HepG2 (cell line): ENCODE measurements at regions not wholly inside any gene's neighbourhood (a gene's known extent, or its start where the extent isn't known, plus 50 kb on each side); places are given as distances from the start of the nearest gene placed in this dataset.
A peak's percentile ranks its signal among the peaks of the same experiment; 100 is the strongest.

Source experiments
- ATF6 ChIP-seq: sonication (generic); formaldehyde crosslinking; conservative IDR thresholded peaks from 2 replicates; pipeline ENCODE4 v1.4.0; 2020; ENCODE audit warnings: missing genetic modification reagents
- BORCS8-MEF2B ChIP-seq: sonication (generic); formaldehyde crosslinking; IDR thresholded peaks from 2 replicates; pipeline ENCODE4 v1.8.0; 2022; ENCODE audit warnings: mild to moderate bottlenecking, missing genetic modification reagents
- FOXP4 ChIP-seq: sonication (generic); formaldehyde crosslinking; IDR thresholded peaks from 2 replicates; pipeline ENCODE4 v1.4.0; 2020; ENCODE audit warnings: missing genetic modification reagents
- IKZF5 ChIP-seq: IDR thresholded peaks from 2 replicates; pipeline ENCODE4 v1.6.1; 2018; ENCODE audit warnings: missing genetic modification reagents, mild to moderate bottlenecking, missing compliant biosample characterization
- JUND ChIP-seq: sonication (generic); formaldehyde crosslinking; IDR thresholded peaks from 2 replicates; pipeline ENCODE4 v1.8.0; 2022; ENCODE audit warnings: mild to moderate bottlenecking, missing genetic modification reagents
- KDM4B ChIP-seq: sonication (generic); formaldehyde crosslinking; IDR thresholded peaks from 2 replicates; pipeline ENCODE4 v1.4.0; 2020; ENCODE audit warnings: missing genetic modification reagents
- MXI1 ChIP-seq: IDR thresholded peaks from 3 replicates; pipeline ENCODE4 v1.6.1; 2012; ENCODE audit warnings: low read depth, low read length, inconsistent platforms, borderline replicate concordance
- MYC ChIP-seq: sonication (generic); formaldehyde crosslinking; IDR thresholded peaks from 2 replicates; pipeline ENCODE4 v1.9.0; 2021; ENCODE audit warnings: missing genetic modification reagents, borderline replicate concordance
- PHB2 ChIP-seq: fragments of 450-650 bp; IDR thresholded peaks from 2 replicates; pipeline ENCODE4 v1.6.1; 2018; ENCODE audit not compliant: partially characterized antibody
- RAD21 ChIP-seq: fragments of 450-650 bp; formaldehyde crosslinking; IDR thresholded peaks from 2 replicates; pipeline ENCODE4 v1.5.0; 2020; ENCODE audit warnings: mild to moderate bottlenecking
- THAP11 ChIP-seq: IDR thresholded peaks from 2 replicates; pipeline ENCODE4 v1.6.1; 2016; ENCODE audit warnings: missing biosample characterization, missing genetic modification reagents
- TRIM22 ChIP-seq: fragments of 450-650 bp; IDR thresholded peaks from 2 replicates; pipeline ENCODE4 v1.6.1; 2017
- ZKSCAN1 ChIP-seq: fragments of 150-350 bp; IDR thresholded peaks from 2 replicates; pipeline ENCODE4 v1.6.1; 2014; ENCODE audit warnings: low read length
- ZNF12 ChIP-seq: sonication (generic); formaldehyde crosslinking; IDR thresholded peaks from 2 replicates; pipeline ENCODE4 v1.5.0; 2020; ENCODE audit warnings: missing genetic modification reagents
- ZNF253 ChIP-seq: sonication (generic); formaldehyde crosslinking; IDR thresholded peaks from 2 replicates; pipeline ENCODE4 v1.8.0; 2022; ENCODE audit warnings: mild to moderate bottlenecking, missing genetic modification reagents, borderline replicate concordance
- ZNF292 ChIP-seq: sonication (generic); formaldehyde crosslinking; IDR thresholded peaks from 2 replicates; pipeline ENCODE4 v1.8.1; 2022; ENCODE audit warnings: mild to moderate bottlenecking, low read depth, missing genetic modification reagents, borderline replicate concordance
- ZNF431 ChIP-seq: sonication (generic); formaldehyde crosslinking; IDR thresholded peaks from 2 replicates; pipeline ENCODE4 v1.9.0; 2022; ENCODE audit warnings: missing genetic modification reagents, low read depth, mild to moderate bottlenecking, borderline replicate concordance
- ZNF512B ChIP-seq: sonication (generic); formaldehyde crosslinking; IDR thresholded peaks from 2 replicates; pipeline ENCODE4 v1.5.1; 2020; ENCODE audit warnings: missing genetic modification reagents, mild to moderate bottlenecking, borderline replicate concordance
- ZNF557 ChIP-seq: sonication (generic); formaldehyde crosslinking; IDR thresholded peaks from 2 replicates; pipeline ENCODE4 v1.4.0; 2020; ENCODE audit warnings: missing genetic modification reagents
- ZNF576 ChIP-seq: sonication (generic); formaldehyde crosslinking; IDR thresholded peaks from 2 replicates; pipeline ENCODE4 v1.4.0; 2020; ENCODE audit warnings: mild to moderate bottlenecking, missing genetic modification reagents
- ZNF816 ChIP-seq: sonication (generic); formaldehyde crosslinking; IDR thresholded peaks from 2 replicates; pipeline ENCODE4 v1.8.0; 2022; ENCODE audit warnings: missing genetic modification reagents, mild to moderate bottlenecking, borderline replicate concordance
- ZSCAN20 ChIP-seq: sonication (generic); formaldehyde crosslinking; IDR thresholded peaks from 2 replicates; pipeline ENCODE4 v1.4.0; 2020; ENCODE audit warnings: missing genetic modification reagents, mild to moderate bottlenecking, borderline replicate concordance

GRCh38 chr19:34851277-34851804, 75.4 kb upstream of the ZNF30 start (continued):
- TF ChIP-seq ZNF512B (CRISPR knock-in tag), result no peak
- no peak for TF ChIP-seq BORCS8-MEF2B
- TF ChIP-seq MYC, result peak; percentile 38; the same call in 1 of the 2 replicates
- TF ChIP-seq ZSCAN20 (CRISPR knock-in tag), result no peak
- no peak for TF ChIP-seq ZNF292 (CRISPR knock-in tag)
- no peak for TF ChIP-seq ATF6 (CRISPR knock-in tag)
- no peak for TF ChIP-seq KDM4B (CRISPR knock-in tag)
- 0 out of 2 replicates have a peak, but pooled peaks have one; percentile 18 for TF ChIP-seq THAP11 (CRISPR knock-in tag)
- TF ChIP-seq ZNF816 (CRISPR knock-in tag), result no peak
- TF ChIP-seq ZNF431 (CRISPR knock-in tag), result no peak
- no peak for TF ChIP-seq PHB2
- TF ChIP-seq ZNF12 (CRISPR knock-in tag), result no peak
- no peak for TF ChIP-seq ZNF576 (CRISPR knock-in tag)
- TF ChIP-seq ZNF557 (CRISPR knock-in tag), result no peak
- TF ChIP-seq JUND (CRISPR knock-in tag), result no peak
- TF ChIP-seq MXI1, result no peak
- TF ChIP-seq IKZF5 (CRISPR knock-in tag), result no peak
- no peak for TF ChIP-seq ZKSCAN1
- TF ChIP-seq FOXP4 (CRISPR knock-in tag), result no peak
- no peak for TF ChIP-seq TRIM22
- no peak for TF ChIP-seq ZNF253 (CRISPR knock-in tag)
- peak; percentile 33; the same call in 1 of the 2 replicates for TF ChIP-seq RAD21 (CRISPR knock-in tag)
